NCI-H2107 (cell line): ENCODE measurements at regions not wholly inside any gene's neighbourhood (a gene's known extent, or its start where the extent isn't known, plus 50 kb on each side); places are given as distances from the start of the nearest gene placed in this dataset.
A peak's percentile ranks its signal among the peaks of the same experiment; 100 is the strongest.

Experiments
- DNase-seq: peaks from one replicate; lab custom pipeline; 2025; lab: John Stamatoyannopoulos, UW

GRCh38 chr14:104387022-104388010 is 192.2 kb upstream of the C14orf180 start:
- DNase-seq = no peak

GRCh38 chr14:104388011-104388521 is 191.5 kb upstream of the C14orf180 start:
- no peak for DNase-seq

- DNase-seq = no peak
These were observed 190.8 kb upstream of the C14orf180 start for GRCh38 chr14:104388541-104389325.

GRCh38 chr14:104389326-104390220 is 190.0 kb upstream of the C14orf180 start:
- no peak for DNase-seq

- no peak for DNase-seq
These were observed 189.2 kb upstream of the C14orf180 start for GRCh38 chr14:104390221-104390931.

- no peak for DNase-seq
These were observed 188.3 kb upstream of the C14orf180 start for GRCh38 chr14:104390941-104391901.

GRCh38 chr14:104392001-104392395 is 187.6 kb upstream of the C14orf180 start:
- no peak for DNase-seq

GRCh38 chr14:104392396-104393198 is 187.0 kb upstream of the C14orf180 start:
- DNase-seq = no peak

GRCh38 chr14:104393199-104393897 is 186.2 kb upstream of the C14orf180 start:
- DNase-seq = no peak

- DNase-seq = no peak
These were observed 185.6 kb upstream of the C14orf180 start for GRCh38 chr14:104393898-104394381.

- DNase-seq = no peak
These were observed 185.1 kb upstream of the C14orf180 start for GRCh38 chr14:104394409-104394851.

DNA sequence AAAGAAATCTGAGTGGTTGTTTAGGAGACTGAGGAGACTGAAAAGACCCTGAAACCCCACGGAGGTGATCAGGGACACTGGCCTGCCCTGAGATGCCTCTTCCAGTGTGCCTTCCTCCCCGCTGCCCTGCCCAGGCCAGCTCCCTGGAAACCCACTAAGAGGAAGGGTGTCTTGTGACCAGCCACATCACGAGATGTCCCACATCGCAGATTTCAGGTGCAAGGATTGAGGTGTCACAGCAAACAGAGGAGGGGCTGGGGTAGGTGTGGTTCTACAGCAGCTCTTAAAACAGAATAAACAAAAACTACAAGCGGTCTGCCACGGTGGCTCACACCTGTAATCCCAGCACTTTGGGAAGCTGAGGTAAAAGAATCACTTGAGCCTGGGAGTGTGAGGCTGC is 184.3 kb upstream of the C14orf180 start:
- DNase-seq = no peak

DNA sequence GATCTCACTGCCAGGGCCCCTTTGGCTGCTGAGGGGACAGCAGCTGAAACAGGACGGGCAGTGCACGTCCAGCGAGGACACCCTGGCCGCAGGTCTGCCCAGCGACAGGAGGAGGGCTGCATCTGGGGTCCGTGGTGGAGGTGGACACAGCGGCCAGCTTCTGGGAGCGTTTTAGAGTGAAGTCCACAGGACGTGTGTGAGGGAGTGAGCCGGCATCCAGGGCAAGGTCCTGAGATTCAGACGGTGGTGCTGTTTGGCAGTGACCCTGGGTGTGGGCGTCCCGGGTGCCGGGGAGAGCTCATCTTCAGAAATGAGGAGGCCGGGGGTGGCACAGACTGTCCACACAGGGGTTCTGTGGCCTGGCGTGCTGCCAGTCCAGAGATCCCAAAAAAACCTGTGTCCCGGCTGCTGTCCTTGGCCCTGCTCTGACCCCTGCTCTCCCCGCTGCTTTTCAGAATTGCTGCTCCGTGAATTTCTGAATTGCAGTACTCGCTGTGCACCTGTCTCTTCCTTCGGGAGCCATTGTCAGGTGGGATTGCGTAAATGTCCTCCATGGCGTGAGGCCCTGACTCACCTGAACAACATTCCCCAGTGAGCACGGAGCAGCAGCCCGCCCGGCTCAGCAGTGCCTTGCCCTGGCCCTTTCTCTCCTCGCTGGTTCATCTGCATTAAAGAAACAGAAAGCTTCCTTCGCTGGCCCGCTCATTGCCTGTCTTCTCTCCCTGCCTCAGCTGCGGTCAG is 183.5 kb upstream of the C14orf180 start:
- DNase-seq = peak; percentile 60

GRCh38 chr14:104396682-104397470 is 182.7 kb upstream of the C14orf180 start:
- no peak for DNase-seq

DNA sequence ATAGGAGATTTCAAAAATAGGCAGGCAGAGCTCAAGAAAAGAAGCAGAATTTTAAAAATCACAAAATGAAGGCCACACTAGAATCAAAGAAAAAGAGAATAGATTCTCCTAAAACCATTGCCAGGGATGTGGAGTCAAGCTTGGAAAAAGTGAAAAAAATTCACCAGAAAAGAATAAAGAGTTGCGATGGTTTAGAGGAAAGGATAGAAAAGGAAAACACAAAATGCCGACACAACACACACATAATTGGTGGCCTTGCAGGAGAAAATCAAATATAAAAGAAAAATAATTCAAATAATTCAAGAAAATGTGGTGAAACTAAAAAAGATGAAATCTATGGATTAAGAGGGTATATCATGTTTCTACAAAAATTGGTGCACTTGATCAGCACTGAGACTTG is 181.6 kb upstream of the C14orf180 start:
- no peak for DNase-seq

- no peak for DNase-seq
These were observed 180.9 kb upstream of the C14orf180 start for GRCh38 chr14:104398656-104399055.
